Right cardiac atrium (tissue), 5 donors: ENCODE measurements at regions not wholly inside any gene's neighbourhood (a gene's known extent, or its start where the extent isn't known, plus 50 kb on each side); places are given as distances from the start of the nearest gene placed in this dataset.

Experiments used
- ATAC-seq, 2 donors: fragments of 200-7000 bp; cut with Tn5 transposase; one replicate each; pipeline versions ENCODE4 v1.8.0 to v1.9.1; 2020; ENCODE audit warnings: moderate library complexity in 2 of 2, mild to moderate bottlenecking in 1 of 2
- DNase-seq, 3 donors: peaks; one replicate each; pipeline ENCODE4 v3.0.0-alpha.2; 2020
- H3K27ac ChIP-seq: one replicate; pipeline ENCODE4 v1.5.1; 2013; ENCODE audit warnings: mild to moderate bottlenecking, low read length, control low read depth, moderate library complexity
- H3K27me3 ChIP-seq: one replicate; pipeline ENCODE4 v1.6.1; 2013; ENCODE audit not compliant: control insufficient read depth, insufficient read depth
- H3K4me1 ChIP-seq: one replicate; pipeline ENCODE4 v1.6.1; 2013; ENCODE audit warnings: low read length; ENCODE audit not compliant: control insufficient read depth, insufficient read depth
- H3K4me3 ChIP-seq: one replicate; pipeline ENCODE4 v1.5.1; 2013; ENCODE audit warnings: low read length, control low read depth
- H3K9me3 ChIP-seq: one replicate; pipeline ENCODE4 v1.6.1; 2013; ENCODE audit warnings: low read length; ENCODE audit not compliant: control insufficient read depth
- WGBS: extraction: QIAGEN DNeasy Blood & Tissue Kit; methylation state at CpG from one replicate; pipeline ENCODE4 v1.1.7; 2013; 5-methylcytosine and 5-hydroxymethylcytosine counted together
- intact Hi-C, 4 donors: fragments of 100-400 bp; cut with DNase I; formaldehyde crosslinking; loops; one replicate each; pipeline versions ENCODE4 v1.11.0 to v1.14.0; 2022 to 2023
- donor health status: healthy with polysubstance abuse.
- donor health status: DM: no; HTN: yes; CAD: no.
- donor health status: DM: no; HTN: no; CAD: no.
- donor health status: DM: no; HTN: yes; CAD: no; lungs with severe emphysema.
- donor health status: DM: yes; HTN: yes; CAD: no.

DNA sequence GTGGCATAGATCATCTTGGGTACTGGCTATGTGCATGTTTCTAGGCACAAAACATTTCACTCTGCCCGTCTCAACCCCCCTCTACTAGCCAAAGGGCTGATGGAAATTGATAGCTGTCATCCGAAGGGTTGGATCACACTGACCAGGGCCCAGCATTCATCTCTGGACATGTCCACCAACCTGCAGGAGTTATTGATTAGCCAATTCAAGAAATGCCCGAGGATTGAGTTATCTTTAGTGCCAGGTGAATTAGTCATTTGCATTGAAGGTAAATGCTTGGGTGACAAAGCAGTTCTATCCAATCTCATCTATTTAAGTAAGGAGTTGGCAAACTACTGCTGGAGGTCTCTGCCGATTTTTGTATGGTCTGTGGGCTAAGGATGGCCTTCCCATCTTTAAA lies 80.1 kb downstream of the CD164 start:
- ATAC-seq (no peak), DNase-seq (no peak)
- Histone ChIP-seq H3K27me3 (no peaks in the 10 kb centered on the region), H3K4me3 (no peak overlapping the region), H3K27ac (no peak overlapping the region), H3K4me1 (peaks cover 3% of the 10 kb centered on the region), H3K9me3 (no peaks in the 10 kb centered on the region)
- intact Hi-C loops: no loop called here
- WGBS: 94% methylated on average over 4 of the region's 4 CpGs

DNA sequence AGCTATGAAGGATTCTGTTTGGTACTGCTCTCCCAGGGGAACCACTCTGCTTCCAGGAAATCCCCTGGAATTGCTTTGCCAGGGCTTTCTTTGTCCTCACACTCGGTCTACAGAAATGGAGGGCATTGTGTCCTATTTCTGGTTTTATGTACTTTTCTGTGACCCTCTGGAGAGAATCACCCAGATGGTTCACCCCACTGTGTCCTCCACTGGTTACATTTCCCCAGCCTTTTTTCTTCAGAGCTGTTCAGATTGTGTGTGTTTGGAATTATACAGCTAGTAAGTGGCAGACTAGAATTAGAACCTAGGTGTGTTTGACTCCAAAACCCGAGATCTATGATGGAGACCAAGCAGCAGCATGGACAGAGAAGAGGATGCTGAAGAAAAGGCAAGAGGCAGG lies 80.8 kb downstream of the CD164 start:
- WGBS: 51% methylated on average over 2 of the region's 2 CpGs
- Histone ChIP-seq H3K27me3 (no peaks in the 10 kb centered on the region), H3K27ac (no peak overlapping the region), H3K9me3 (no peaks in the 10 kb centered on the region), H3K4me1 (peaks cover 5% of the 10 kb centered on the region), H3K4me3 (no peak overlapping the region)
- intact Hi-C loops: no loop called here
- DNase-seq (no peak), ATAC-seq (no peak)

DNA sequence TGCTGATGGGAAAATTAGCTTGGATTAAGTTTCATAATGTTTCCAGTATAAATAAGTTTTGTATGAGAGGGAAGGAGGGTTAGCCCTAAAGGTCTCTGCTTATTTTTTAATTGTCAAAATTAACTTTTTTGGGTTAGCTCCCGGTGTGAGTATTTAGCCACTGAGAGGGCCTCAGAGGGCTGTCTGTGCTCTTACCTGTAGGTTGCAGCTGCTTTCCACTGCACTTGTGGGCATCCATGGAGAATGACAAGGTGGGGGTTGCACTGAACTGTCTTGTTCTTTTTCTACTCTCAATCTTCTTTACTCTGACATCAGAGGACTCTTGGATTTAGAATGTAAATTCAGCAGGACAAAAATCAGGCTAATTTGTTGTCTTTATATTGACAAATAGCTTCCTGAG lies 81.4 kb downstream of the CD164 start:
- intact Hi-C loops: no loop called here

GRCh38 chr6:109299776-109300564 lies 82.3 kb downstream of the CD164 start:
- intact Hi-C loops: no loop called here
- Histone ChIP-seq H3K27me3 (no peaks in the 10 kb centered on the region), H3K27ac (peak overlapping the region; percentile 88), H3K4me3 (no peak overlapping the region), H3K4me1 (peaks cover 5% of the 10 kb centered on the region), H3K9me3 (no peaks in the 10 kb centered on the region)
- DNase-seq (no peak), ATAC-seq (peak; percentile 89)
- 46% methylated on average over 7 of the region's 7 CpGs for WGBS

More for the DNA sequence above, 81.4 kb downstream of the CD164 start:
- Histone ChIP-seq H3K4me1 (peaks cover 5% of the 10 kb centered on the region), H3K27ac (peak overlapping the region; percentile 76), H3K4me3 (no peak overlapping the region), H3K9me3 (no peaks in the 10 kb centered on the region), H3K27me3 (no peaks in the 10 kb centered on the region)
- no peak for DNase-seq
- 88% methylated on average over 1 of the region's 1 CpG for WGBS
- no peak for ATAC-seq

GRCh38 chr6:109299265-109299607 lies 83.0 kb downstream of the CD164 start:
- WGBS: 49% methylated on average over 1 of the region's 1 CpG
- intact Hi-C loops: no loop called here
- Histone ChIP-seq H3K9me3 (no peaks in the 10 kb centered on the region), H3K27me3 (no peaks in the 10 kb centered on the region), H3K4me3 (no peak overlapping the region), H3K4me1 (peaks cover 5% of the 10 kb centered on the region), H3K27ac (no peak overlapping the region)
- no peak for ATAC-seq
- DNase-seq: no peak

GRCh38 chr6:109298605-109299264 lies 83.5 kb downstream of the CD164 start:
- no peak overlapping the region for H3K4me3 ChIP-seq
- H3K4me1 ChIP-seq: peaks cover 5% of the 10 kb centered on the region
- no peaks in the 10 kb centered on the region for H3K9me3 ChIP-seq
- WGBS: 67% methylated on average over 6 of the region's 6 CpGs
- DNase-seq (no peak), ATAC-seq (no peak)
- intact Hi-C loops: no loop called here
- H3K27me3 ChIP-seq: no peaks in the 10 kb centered on the region
- H3K27ac ChIP-seq: no peak overlapping the region

GRCh38 chr6:109297406-109298110 lies 84.7 kb downstream of the CD164 start:
- 27% methylated on average over 6 of the region's 6 CpGs for WGBS
- Histone ChIP-seq H3K27ac (no peak overlapping the region), H3K4me3 (no peak overlapping the region), H3K4me1 (peaks cover 3% of the 10 kb centered on the region), H3K9me3 (no peaks in the 10 kb centered on the region), H3K27me3 (no peaks in the 10 kb centered on the region)
- ATAC-seq: no peak
- intact Hi-C loops: no loop called here
- DNase-seq: no peak

DNA sequence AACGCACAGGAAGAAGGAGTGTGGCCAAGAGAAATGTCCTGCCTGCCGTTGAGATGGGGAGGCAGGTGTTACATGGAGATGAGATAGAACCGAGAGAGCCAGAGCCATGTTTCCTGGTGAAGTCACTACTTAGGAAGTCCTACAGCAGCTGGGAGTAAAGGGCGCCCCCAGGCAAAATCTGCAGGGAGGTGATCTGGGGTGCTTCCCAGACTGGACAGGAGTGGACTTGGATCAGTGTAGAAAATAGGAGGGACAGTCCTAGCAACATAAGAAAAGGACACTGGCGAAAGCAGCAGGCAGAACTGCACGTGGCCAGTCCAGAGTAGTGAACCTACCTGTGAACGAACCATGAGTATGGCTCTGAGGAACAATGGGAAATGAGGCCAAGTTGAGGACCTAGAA lies 85.3 kb downstream of the CD164 start:
- no peak overlapping the region for H3K27ac ChIP-seq
- WGBS: 62% methylated on average over 7 of the region's 7 CpGs
- H3K4me3 ChIP-seq: no peak overlapping the region
- H3K27me3 ChIP-seq: no peaks in the 10 kb centered on the region
- peaks cover 3% of the 10 kb centered on the region for H3K4me1 ChIP-seq
- ATAC-seq (no peak), DNase-seq (no peak)
- intact Hi-C loops: no loop called here
- H3K9me3 ChIP-seq: no peaks in the 10 kb centered on the region

GRCh38 chr6:109296452-109296851 lies 85.8 kb downstream of the CD164 start:
- 87% methylated on average over 3 of the region's 3 CpGs for WGBS
- ATAC-seq (no peak), DNase-seq (no peak)
- Histone ChIP-seq H3K27ac (no peak overlapping the region), H3K27me3 (no peaks in the 10 kb centered on the region), H3K4me3 (no peak overlapping the region), H3K9me3 (no peaks in the 10 kb centered on the region), H3K4me1 (peaks cover 3% of the 10 kb centered on the region)
- intact Hi-C loops: no loop called here

DNA sequence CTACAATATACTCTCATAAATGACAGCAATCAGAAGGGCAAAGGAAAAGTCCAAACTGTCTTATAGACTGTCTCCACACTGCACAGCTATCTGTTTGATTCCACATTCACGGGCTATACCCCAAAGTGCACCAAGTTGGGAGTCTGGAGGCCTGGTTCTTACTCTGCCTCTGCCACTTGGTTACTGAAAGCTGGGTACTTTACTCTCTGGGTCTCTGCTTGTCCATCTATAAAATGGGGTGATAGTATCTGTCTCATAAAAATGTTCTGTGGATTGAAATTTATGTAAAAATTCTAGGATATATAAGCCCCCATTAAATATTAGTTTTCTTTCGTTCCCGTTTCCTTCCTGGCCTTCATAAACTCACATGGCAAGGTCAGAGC lies 86.5 kb downstream of the CD164 start:
- ATAC-seq: no peak
- intact Hi-C loops: no loop called here
- Histone ChIP-seq H3K9me3 (no peaks in the 10 kb centered on the region), H3K4me1 (peaks cover 3% of the 10 kb centered on the region), H3K27ac (no peak overlapping the region), H3K4me3 (no peak overlapping the region), H3K27me3 (no peaks in the 10 kb centered on the region)
- 94% methylated on average over 3 of the region's 3 CpGs for WGBS
- no peak for DNase-seq

GRCh38 chr6:109295109-109295773 lies 87.0 kb downstream of the CD164 start:
- Histone ChIP-seq H3K27ac (no peak overlapping the region), H3K9me3 (no peaks in the 10 kb centered on the region), H3K27me3 (no peaks in the 10 kb centered on the region), H3K4me1 (peaks cover 3% of the 10 kb centered on the region), H3K4me3 (no peak overlapping the region)
- DNase-seq (no peak), ATAC-seq (no peak)
- WGBS: 64% methylated on average over 5 of the region's 5 CpGs
- intact Hi-C loops: no loop called here
